HG03378 (cell line): ENCODE measurements at regions not wholly inside any gene's neighbourhood (a gene's known extent, or its start where the extent isn't known, plus 50 kb on each side); places are given as distances from the start of the nearest gene placed in this dataset.

Experiments used
- ATAC-seq: cut with Tn5 transposase; IDR thresholded peaks from one replicate; pipeline ENCODE4 v1.9.1; 2021; ENCODE audit warnings: mild to moderate bottlenecking, moderate library complexity; ENCODE audit not compliant: unreplicated experiment

GRCh38 chr5:5066276-5067186 lies 73.6 kb upstream of the ADAMTS16 start:
- no peak for ATAC-seq

DNA sequence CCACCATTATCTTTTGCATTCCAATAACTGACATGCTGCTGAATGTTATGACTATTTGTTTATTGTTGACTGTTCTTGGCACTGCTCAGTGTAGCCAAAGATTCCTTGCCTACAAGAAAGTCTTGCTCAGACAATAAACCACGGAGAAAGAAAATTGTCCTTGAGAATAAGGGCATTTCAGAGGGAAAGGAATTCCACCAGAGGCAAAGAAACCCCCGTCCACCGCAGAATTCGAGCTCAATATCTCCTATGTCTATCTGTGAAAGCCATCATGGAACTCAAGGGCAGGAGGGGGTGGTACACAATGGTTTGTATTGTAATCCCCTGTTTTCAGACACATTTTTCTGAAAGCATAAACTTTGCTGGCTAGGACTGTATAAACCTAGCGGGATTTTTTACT lies 70.3 kb upstream of the ADAMTS16 start:
- ATAC-seq = no peak

DNA sequence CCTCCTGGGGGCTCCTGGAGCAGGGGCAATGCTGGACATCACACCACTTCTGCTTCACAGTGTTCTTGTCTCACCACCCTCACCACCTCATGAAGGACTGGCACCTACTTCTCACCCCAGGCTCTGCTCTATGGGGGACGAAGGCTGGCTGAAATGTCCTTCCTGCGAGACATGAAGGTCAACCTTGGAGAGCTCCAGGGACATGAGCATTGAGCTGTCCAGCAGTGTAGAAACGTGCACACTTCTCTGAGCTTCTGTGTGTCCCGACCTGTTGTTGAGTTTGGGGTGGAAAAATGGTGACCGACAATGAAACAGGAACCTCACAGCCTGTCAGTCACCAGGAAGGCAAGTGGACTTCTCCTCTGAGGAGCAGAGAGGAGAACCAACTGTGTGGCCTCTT lies 68.6 kb upstream of the ADAMTS16 start:
- ATAC-seq = no peak

GRCh38 chr5:5077236-5077635 lies 62.9 kb upstream of the ADAMTS16 start:
- no peak for ATAC-seq

- no peak for ATAC-seq
Observed at GRCh38 chr5:5078009-5078897, 61.9 kb upstream of the ADAMTS16 start.

GRCh38 chr5:5079876-5080275 lies 60.3 kb upstream of the ADAMTS16 start:
- no peak for ATAC-seq

GRCh38 chr5:5080790-5081189 lies 59.3 kb upstream of the ADAMTS16 start:
- no peak for ATAC-seq

DNA sequence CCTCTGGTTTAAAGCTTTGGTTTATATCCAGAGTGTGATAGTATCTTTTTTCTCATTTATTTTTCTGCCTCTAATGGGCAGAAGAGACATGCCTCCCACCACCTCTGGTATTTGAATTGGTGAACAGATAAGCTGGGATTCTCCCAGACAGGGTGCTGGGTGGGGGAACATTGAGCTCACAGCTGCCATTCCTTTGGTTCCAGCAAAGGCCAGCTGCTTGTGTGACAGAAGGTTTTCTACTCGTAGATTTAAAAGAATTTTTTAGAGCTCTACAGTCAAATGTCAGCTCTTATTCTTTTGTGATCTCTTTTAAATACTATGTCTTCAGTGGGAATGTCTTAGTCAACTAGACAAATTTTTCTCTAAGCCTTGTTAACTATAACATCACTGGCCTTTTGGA lies 54.7 kb upstream of the ADAMTS16 start:
- ATAC-seq = no peak

GRCh38 chr5:5089895-5090649 lies 50.1 kb upstream of the ADAMTS16 start:
- no peak for ATAC-seq
